ENCODE measurements at regions not wholly inside any gene's neighbourhood (a gene's known extent, or its start where the extent isn't known, plus 50 kb on each side); places are given as distances from the start of the nearest gene placed in this dataset.

- no peak overlapping the region for H3K9ac ChIP-seq (ENCODE audit: insufficient read length, low read depth)
- H3K9me3 ChIP-seq (ENCODE audit: insufficient read depth, low read length), result no peaks in the 10 kb centered on the region
- H3K27me3 ChIP-seq (ENCODE audit: insufficient read depth, insufficient read length), result no peaks in the 10 kb centered on the region
- H3K4me3 ChIP-seq (ENCODE audit: insufficient read length, low read depth), result no peak overlapping the region
- DNase-seq (ENCODE audit: low read depth, low spot score), result no peak
- TF ChIP-seq ZNF274 (IDR thresholded peaks at IDR 0.05; ENCODE audit: low read depth, low read length) (no peak), SUZ12 (IDR thresholded peaks at IDR 0.05; ENCODE audit: extremely low read depth, insufficient read depth, insufficient read length) (no peak), YY1 (IDR thresholded peaks at IDR 0.05; ENCODE audit: insufficient read depth, insufficient read length) (no peak)
- no peaks in the 10 kb centered on the region for H3K36me3 ChIP-seq (ENCODE audit: insufficient read depth, insufficient read length, low read length)
- H3K4me1 ChIP-seq (ENCODE audit: insufficient read depth, insufficient read length), result no peaks in the 10 kb centered on the region
These were observed 289.1 kb downstream of the ETS1 start for GRCh38 chr11:128298271-128298670.

GRCh38 chr11:128297805-128298204 lies 289.6 kb downstream of the ETS1 start:
- H3K4me1 ChIP-seq (ENCODE audit: insufficient read depth, insufficient read length), result no peaks in the 10 kb centered on the region

GRCh38 chr11:128297091-128297651 lies 290.2 kb downstream of the ETS1 start:
- Histone ChIP-seq H3K27me3 (ENCODE audit: insufficient read depth, insufficient read length) (no peaks in the 10 kb centered on the region), H3K36me3 (ENCODE audit: insufficient read depth, insufficient read length, low read length) (no peaks in the 10 kb centered on the region), H3K4me1 (ENCODE audit: insufficient read depth, insufficient read length) (no peaks in the 10 kb centered on the region), H3K4me3 (ENCODE audit: insufficient read length, low read depth) (no peak overlapping the region), H3K9ac (ENCODE audit: insufficient read length, low read depth) (no peak overlapping the region), H3K9me3 (ENCODE audit: insufficient read depth, low read length) (no peaks in the 10 kb centered on the region)
- TF ChIP-seq ZNF274 (IDR thresholded peaks at IDR 0.05; ENCODE audit: low read depth, low read length), result no peak
- TF ChIP-seq YY1 (IDR thresholded peaks at IDR 0.05; ENCODE audit: insufficient read depth, insufficient read length), result no peak
- no peak for TF ChIP-seq SUZ12 (IDR thresholded peaks at IDR 0.05; ENCODE audit: extremely low read depth, insufficient read depth, insufficient read length)
- DNase-seq (ENCODE audit: low read depth, low spot score), result no peak

More at GRCh38 chr11:128297805-128298204, 289.6 kb downstream of the ETS1 start:
- DNase-seq (ENCODE audit: low read depth, low spot score), result no peak
- Histone ChIP-seq H3K9me3 (ENCODE audit: insufficient read depth, low read length) (no peaks in the 10 kb centered on the region), H3K27me3 (ENCODE audit: insufficient read depth, insufficient read length) (no peaks in the 10 kb centered on the region), H3K4me3 (ENCODE audit: insufficient read length, low read depth) (no peak overlapping the region), H3K9ac (ENCODE audit: insufficient read length, low read depth) (no peak overlapping the region), H3K36me3 (ENCODE audit: insufficient read depth, insufficient read length, low read length) (no peaks in the 10 kb centered on the region)
- TF ChIP-seq SUZ12 (IDR thresholded peaks at IDR 0.05; ENCODE audit: extremely low read depth, insufficient read depth, insufficient read length) (no peak), YY1 (IDR thresholded peaks at IDR 0.05; ENCODE audit: insufficient read depth, insufficient read length) (no peak), ZNF274 (IDR thresholded peaks at IDR 0.05; ENCODE audit: low read depth, low read length) (no peak)

GRCh38 chr11:128294671-128295050 lies 292.7 kb downstream of the ETS1 start:
- DNase-seq (ENCODE audit: low read depth, low spot score), result no peak
- Histone ChIP-seq H3K9ac (ENCODE audit: insufficient read length, low read depth) (no peak overlapping the region), H3K27me3 (ENCODE audit: insufficient read depth, insufficient read length) (no peaks in the 10 kb centered on the region), H3K4me1 (ENCODE audit: insufficient read depth, insufficient read length) (no peaks in the 10 kb centered on the region), H3K36me3 (ENCODE audit: insufficient read depth, insufficient read length, low read length) (no peaks in the 10 kb centered on the region), H3K4me3 (ENCODE audit: insufficient read length, low read depth) (no peak overlapping the region), H3K9me3 (ENCODE audit: insufficient read depth, low read length) (no peaks in the 10 kb centered on the region)
- TF ChIP-seq SUZ12 (IDR thresholded peaks at IDR 0.05; ENCODE audit: extremely low read depth, insufficient read depth, insufficient read length) (no peak), YY1 (IDR thresholded peaks at IDR 0.05; ENCODE audit: insufficient read depth, insufficient read length) (no peak), ZNF274 (IDR thresholded peaks at IDR 0.05; ENCODE audit: low read depth, low read length) (no peak)

GRCh38 chr11:128294001-128294670 lies 293.2 kb downstream of the ETS1 start:
- Histone ChIP-seq H3K4me3 (ENCODE audit: insufficient read length, low read depth) (no peak overlapping the region), H3K9ac (ENCODE audit: insufficient read length, low read depth) (no peak overlapping the region), H3K36me3 (ENCODE audit: insufficient read depth, insufficient read length, low read length) (no peaks in the 10 kb centered on the region), H3K4me1 (ENCODE audit: insufficient read depth, insufficient read length) (no peaks in the 10 kb centered on the region), H3K9me3 (ENCODE audit: insufficient read depth, low read length) (no peaks in the 10 kb centered on the region), H3K27me3 (ENCODE audit: insufficient read depth, insufficient read length) (no peaks in the 10 kb centered on the region)
- no peak for TF ChIP-seq SUZ12 (IDR thresholded peaks at IDR 0.05; ENCODE audit: extremely low read depth, insufficient read depth, insufficient read length)
- no peak for TF ChIP-seq ZNF274 (IDR thresholded peaks at IDR 0.05; ENCODE audit: low read depth, low read length)
- no peak for TF ChIP-seq YY1 (IDR thresholded peaks at IDR 0.05; ENCODE audit: insufficient read depth, insufficient read length)
- DNase-seq (ENCODE audit: low read depth, low spot score), result no peak

GRCh38 chr11:128291835-128292234 lies 295.5 kb downstream of the ETS1 start:
- no peak for DNase-seq (ENCODE audit: low read depth, low spot score)
- no peak overlapping the region for H3K4me3 ChIP-seq (ENCODE audit: insufficient read length, low read depth)
- H3K27me3 ChIP-seq (ENCODE audit: insufficient read depth, insufficient read length), result no peaks in the 10 kb centered on the region
- H3K4me1 ChIP-seq (ENCODE audit: insufficient read depth, insufficient read length), result no peaks in the 10 kb centered on the region
- H3K9ac ChIP-seq (ENCODE audit: insufficient read length, low read depth), result no peak overlapping the region
- no peak for TF ChIP-seq YY1 (IDR thresholded peaks at IDR 0.05; ENCODE audit: insufficient read depth, insufficient read length)
- TF ChIP-seq SUZ12 (IDR thresholded peaks at IDR 0.05; ENCODE audit: extremely low read depth, insufficient read depth, insufficient read length), result no peak
- TF ChIP-seq ZNF274 (IDR thresholded peaks at IDR 0.05; ENCODE audit: low read depth, low read length), result no peak
- no peaks in the 10 kb centered on the region for H3K9me3 ChIP-seq (ENCODE audit: insufficient read depth, low read length)
- H3K36me3 ChIP-seq (ENCODE audit: insufficient read depth, insufficient read length, low read length), result no peaks in the 10 kb centered on the region

- Histone ChIP-seq H3K4me3 (ENCODE audit: insufficient read length, low read depth) (no peak overlapping the region), H3K9ac (ENCODE audit: insufficient read length, low read depth) (no peak overlapping the region), H3K4me1 (ENCODE audit: insufficient read depth, insufficient read length) (no peaks in the 10 kb centered on the region), H3K27me3 (ENCODE audit: insufficient read depth, insufficient read length) (no peaks in the 10 kb centered on the region), H3K9me3 (ENCODE audit: insufficient read depth, low read length) (no peaks in the 10 kb centered on the region), H3K36me3 (ENCODE audit: insufficient read depth, insufficient read length, low read length) (no peaks in the 10 kb centered on the region)
- no peak for DNase-seq (ENCODE audit: low read depth, low spot score)
- TF ChIP-seq ZNF274 (IDR thresholded peaks at IDR 0.05; ENCODE audit: low read depth, low read length) (no peak), SUZ12 (IDR thresholded peaks at IDR 0.05; ENCODE audit: extremely low read depth, insufficient read depth, insufficient read length) (no peak), YY1 (IDR thresholded peaks at IDR 0.05; ENCODE audit: insufficient read depth, insufficient read length) (no peak)
These were observed 296.4 kb downstream of the ETS1 start for GRCh38 chr11:128291007-128291406.
